GM10266 (cell line): ENCODE measurements at regions not wholly inside any gene's neighbourhood (a gene's known extent, or its start where the extent isn't known, plus 50 kb on each side); places are given as distances from the start of the nearest gene placed in this dataset.

Experiments
- DNase-seq: peaks from one replicate; pipeline ENCODE4 v3.0.0; 2012; ENCODE audit errors: extremely low spot score
- CTCF ChIP-seq: IDR thresholded peaks from 2 replicates; pipeline ENCODE4 v1.5.1; 2012; ENCODE audit warnings: mild to moderate bottlenecking, low read depth; ENCODE audit not compliant: control insufficient read depth, insufficient read depth; ENCODE audit errors: missing control alignments

DNA sequence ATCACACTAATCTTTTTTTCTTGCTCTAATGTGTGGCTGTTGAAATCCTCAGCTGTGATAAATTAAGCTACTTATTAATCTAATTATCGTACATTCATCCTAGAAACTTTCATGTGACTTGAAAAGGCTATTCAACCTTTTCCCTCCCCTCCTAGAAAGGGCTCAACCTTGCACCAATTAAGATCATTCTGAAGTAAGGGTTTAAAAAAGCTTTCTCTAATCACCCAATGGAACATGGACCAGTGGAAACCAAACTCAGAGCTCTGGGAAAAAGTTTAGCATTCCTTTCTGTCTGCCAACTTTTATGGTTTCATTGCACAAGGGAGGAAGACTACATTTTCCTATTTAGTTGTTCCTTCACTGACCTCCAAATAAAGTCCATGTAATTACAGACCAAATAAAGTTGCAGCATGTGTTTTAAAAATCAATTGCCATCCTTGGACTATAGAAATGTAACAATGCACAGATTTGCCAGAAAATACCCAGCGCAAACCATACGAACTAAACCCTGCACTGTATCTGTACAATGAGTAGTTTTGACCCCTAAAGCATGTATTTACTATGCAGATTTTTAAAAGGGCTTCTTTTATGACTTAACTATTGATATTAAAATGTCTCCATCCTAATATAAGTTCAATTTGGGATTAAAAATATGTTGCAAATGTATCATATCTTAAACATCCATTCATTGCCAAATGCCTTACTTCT is 142.6 kb upstream of the OTX2 start:
- DNase-seq: no peak
- no peak for TF ChIP-seq CTCF

DNA sequence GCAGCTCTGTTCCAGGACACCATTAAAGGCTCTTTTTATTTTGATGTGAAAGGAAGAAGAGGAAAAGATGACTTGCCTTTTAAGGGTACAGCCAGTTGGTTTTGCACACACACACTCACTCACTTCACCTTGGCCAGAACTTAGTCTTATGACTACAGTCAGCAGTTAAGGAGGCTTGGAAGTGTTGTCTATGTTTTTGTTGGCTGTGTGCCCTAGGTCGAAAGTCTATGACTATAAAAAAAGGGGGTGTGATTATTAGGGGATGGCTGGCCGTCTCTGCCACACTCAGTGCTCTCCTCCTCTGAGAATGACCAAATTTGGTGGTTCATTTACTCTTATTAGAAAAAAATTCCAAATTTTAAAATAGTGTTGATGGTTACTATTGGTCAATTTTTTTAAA is 139.5 kb upstream of the OTX2 start:
- no peak for DNase-seq

DNA sequence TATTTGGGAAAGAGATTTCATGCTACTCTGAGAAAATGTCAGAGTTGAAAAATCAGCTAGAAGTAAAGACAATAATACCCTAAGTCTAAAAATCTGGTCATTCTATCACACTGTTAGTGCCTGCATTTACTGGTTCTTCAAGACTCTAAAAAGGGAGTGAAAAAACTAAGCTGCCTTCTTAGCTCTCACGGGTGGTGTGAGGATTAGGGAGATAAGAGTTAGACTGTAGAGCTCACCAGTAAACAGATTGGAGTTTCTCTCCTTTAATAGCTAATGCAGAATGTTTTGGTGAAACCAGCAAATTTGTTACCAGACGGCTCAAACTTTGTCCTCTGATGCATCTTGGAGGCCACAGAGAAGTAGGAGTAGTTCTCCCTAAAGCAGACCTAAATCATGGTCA is 135.0 kb upstream of the OTX2 start:
- TF ChIP-seq CTCF: no peak
- no peak for DNase-seq

More for the DNA sequence above, 139.5 kb upstream of the OTX2 start:
- no peak for TF ChIP-seq CTCF

DNA sequence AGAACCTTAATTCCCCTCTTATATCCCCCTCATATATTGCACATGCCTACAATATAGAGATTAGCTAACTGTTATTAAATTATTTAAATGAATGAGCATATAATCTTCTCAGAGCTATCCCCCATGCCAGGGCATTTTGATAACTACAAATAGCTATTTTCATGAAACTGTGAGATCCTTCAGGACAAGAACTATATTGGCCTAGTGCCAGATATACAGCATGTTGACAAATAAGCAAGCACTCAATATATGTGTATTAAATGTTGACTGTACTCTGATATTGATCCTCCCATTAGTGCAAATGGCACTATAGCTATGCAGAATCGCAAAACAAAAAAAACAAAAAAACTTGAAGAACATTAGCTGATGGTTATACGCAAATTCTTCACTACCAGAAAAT is 134.1 kb upstream of the OTX2 start:
- no peak for DNase-seq
- TF ChIP-seq CTCF: no peak

DNA sequence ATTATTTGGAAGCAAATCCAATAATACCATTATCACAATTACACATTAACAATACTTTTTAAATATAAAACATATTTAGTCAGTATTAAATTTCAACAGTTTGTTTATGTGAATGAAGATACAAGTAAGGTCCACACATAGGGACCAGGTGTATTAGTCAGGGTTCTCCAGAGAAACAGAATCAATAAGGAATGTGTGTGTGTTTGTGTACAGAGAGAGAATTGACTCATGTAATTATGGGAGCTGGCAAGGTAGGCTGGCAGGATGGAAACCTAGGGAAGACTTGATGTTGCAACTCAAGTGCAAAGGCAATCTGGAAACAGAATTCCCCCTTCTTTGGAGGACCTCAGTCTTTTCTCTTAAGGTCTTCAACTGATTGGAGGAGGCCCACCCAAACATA is 123.2 kb upstream of the OTX2 start:
- no peak for TF ChIP-seq CTCF
- DNase-seq: no peak

DNA sequence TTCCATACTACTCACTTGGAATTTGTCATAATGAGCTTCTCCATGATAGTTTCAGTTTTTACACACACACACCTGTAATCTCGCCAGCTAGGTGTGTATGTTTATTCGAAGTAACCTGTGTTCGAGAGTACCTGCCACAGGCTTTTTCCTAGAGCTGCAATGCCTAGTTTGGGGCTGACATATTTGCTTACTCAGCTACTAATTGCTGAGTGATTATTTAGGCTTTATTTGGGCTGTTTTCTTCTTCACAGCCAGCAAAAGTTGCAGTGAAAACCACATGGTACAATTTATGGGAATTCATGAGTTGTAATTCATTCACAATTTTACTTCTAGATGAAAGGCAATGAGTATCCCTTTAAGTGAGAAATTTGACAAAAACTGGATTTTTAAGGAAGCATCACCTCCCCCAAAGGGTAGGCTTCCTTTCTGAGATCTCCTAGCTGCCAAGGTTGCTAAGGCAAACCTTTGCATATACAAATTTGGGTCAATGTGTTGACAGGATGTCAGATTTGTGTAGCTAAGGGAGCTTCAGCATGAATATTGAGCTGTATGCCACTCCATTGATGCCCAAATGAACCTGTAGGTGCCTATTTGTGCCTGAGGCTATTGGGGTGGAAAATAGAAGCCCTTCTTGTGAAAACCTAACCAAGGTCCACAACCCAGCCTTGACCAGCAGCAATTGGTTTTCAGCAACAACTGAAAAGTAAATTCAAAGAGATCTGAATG is 108.7 kb upstream of the OTX2 start:
- DNase-seq: no peak
- TF ChIP-seq CTCF: no peak

GRCh38 chr14:56905282-56905681 is 95.0 kb upstream of the OTX2 start:
- no peak for DNase-seq
- TF ChIP-seq CTCF: no peak
